ENCODE measurements at regions not wholly inside any gene's neighbourhood (a gene's known extent, or its start where the extent isn't known, plus 50 kb on each side); places are given as distances from the start of the nearest gene placed in this dataset.
"Not testable (repeated sequence)": the region's sequence is repeated elsewhere in the genome, so short reads cannot be mapped to it uniquely, and the experiment has no call there.

DNA sequence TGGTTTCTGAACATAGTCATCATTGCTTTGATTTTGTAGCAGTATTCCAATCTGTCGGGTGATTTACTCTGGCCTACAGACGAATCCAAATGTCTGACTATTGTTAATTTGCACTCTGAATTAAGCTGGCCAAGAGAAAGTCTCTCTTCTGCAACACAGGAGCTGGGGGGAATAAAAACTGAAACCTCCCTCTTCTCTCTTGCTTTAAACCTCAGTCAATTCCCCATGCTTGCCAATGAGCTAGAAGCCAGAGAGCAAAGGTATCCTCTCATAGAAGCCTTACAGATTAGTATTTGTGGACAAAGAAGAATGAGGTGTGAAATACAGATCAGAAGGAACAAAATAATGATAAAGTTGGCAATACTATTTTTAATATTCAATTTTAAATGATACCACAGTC lies 353.9 kb upstream of the CDH10 start:
- no peak overlapping the region for H3K4me3 Mint-ChIP-seq
- no peaks in the 10 kb centered on the region; the same call in 1 of the 2 replicates for H3K27me3 Mint-ChIP-seq (ENCODE audit: low read depth)
- TF ChIP-seq SMAD4 (CRISPR knock-in tag; IDR thresholded peaks at IDR 0.05) (no peak), ZNF121 (CRISPR knock-in tag; IDR thresholded peaks at IDR 0.05) (no peak), ATF3 (CRISPR knock-in tag; conservative IDR thresholded peaks at IDR 0.05) (no peak), ZNF532 (CRISPR knock-in tag; IDR thresholded peaks at IDR 0.05; ENCODE audit: borderline replicate concordance) (no peak), CREB1 (CRISPR knock-in tag; IDR thresholded peaks at IDR 0.05) (no peak), ETV6 (CRISPR knock-in tag; IDR thresholded peaks at IDR 0.05) (no peak), NFE2L1 (CRISPR knock-in tag; IDR thresholded peaks at IDR 0.05) (no peak), NR3C1 (CRISPR knock-in tag; conservative IDR thresholded peaks at IDR 0.05; ENCODE audit: low read depth) (no peak), SMAD3 (CRISPR knock-in tag; IDR thresholded peaks at IDR 0.05; ENCODE audit: borderline replicate concordance) (no peak), ZMAT4 (CRISPR knock-in tag; IDR thresholded peaks at IDR 0.05) (no peak), EMX1 (CRISPR knock-in tag; IDR thresholded peaks at IDR 0.05) (no peak)
- TF ChIP-seq, protein P1, sequence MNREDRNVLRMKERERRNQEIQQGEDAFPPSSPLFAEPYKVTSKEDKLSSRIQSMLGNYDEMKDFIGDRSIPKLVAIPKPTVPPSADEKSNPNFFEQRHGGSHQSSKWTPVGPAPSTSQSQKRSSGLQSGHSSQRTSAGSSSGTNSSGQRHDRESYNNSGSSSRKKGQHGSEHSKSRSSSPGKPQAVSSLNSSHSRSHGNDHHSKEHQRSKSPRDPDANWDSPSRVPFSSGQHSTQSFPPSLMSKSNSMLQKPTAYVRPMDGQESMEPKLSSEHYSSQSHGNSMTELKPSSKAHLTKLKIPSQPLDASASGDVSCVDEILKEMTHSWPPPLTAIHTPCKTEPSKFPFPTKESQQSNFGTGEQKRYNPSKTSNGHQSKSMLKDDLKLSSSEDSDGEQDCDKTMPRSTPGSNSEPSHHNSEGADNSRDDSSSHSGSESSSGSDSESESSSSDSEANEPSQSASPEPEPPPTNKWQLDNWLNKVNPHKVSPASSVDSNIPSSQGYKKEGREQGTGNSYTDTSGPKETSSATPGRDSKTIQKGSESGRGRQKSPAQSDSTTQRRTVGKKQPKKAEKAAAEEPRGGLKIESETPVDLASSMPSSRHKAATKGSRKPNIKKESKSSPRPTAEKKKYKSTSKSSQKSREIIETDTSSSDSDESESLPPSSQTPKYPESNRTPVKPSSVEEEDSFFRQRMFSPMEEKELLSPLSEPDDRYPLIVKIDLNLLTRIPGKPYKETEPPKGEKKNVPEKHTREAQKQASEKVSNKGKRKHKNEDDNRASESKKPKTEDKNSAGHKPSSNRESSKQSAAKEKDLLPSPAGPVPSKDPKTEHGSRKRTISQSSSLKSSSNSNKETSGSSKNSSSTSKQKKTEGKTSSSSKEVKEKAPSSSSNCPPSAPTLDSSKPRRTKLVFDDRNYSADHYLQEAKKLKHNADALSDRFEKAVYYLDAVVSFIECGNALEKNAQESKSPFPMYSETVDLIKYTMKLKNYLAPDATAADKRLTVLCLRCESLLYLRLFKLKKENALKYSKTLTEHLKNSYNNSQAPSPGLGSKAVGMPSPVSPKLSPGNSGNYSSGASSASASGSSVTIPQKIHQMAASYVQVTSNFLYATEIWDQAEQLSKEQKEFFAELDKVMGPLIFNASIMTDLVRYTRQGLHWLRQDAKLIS (CRISPR knock-in tag; IDR thresholded peaks at IDR 0.05; ENCODE audit: borderline replicate concordance): no peak
- ChIA-PET CTCF (no interaction called here), POLR2A (no interaction called here)
- no peaks in the 10 kb centered on the region for H3K4me1 Mint-ChIP-seq
- peaks cover 31% of the 10 kb centered on the region for H3K9me3 Mint-ChIP-seq
- no peak overlapping the region for H3K27ac Mint-ChIP-seq
- peaks cover 6% of the 10 kb centered on the region for H3K36me3 Mint-ChIP-seq
- DNase-seq (ENCODE audit: low spot score) (no peak), ATAC-seq (no peak)

DNA sequence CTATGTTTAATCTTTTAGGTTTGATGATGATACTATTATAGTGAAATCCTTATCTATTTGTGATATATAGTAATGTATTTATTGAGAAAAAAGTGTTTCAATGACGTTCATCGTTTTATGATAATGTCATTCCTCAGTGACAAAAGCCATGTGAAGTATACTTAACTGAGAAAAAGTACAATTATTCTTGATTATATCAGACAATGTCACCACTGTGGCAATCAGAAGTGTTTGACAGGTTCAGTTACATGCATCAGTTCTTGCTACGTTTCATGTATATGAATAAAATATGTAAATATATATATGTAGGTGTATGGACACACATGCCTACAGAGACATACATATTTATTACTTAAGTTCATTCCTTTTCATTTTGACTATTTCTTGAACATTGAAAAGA lies 341.5 kb upstream of the CDH10 start:
- ATAC-seq (no peak), DNase-seq (ENCODE audit: low spot score) (no peak)
- CTCF ChIA-PET: no interaction called here
- no peaks in the 10 kb centered on the region; the same call in 1 of the 2 replicates for H3K36me3 Mint-ChIP-seq
- H3K4me1 Mint-ChIP-seq: 0 out of 2 replicates have a peak, but pooled peaks cover 3% of the 10 kb centered on the region
- peaks cover 9% of the 10 kb centered on the region for H3K9me3 Mint-ChIP-seq
- POLR2A ChIA-PET: no interaction called here
- H3K4me3 Mint-ChIP-seq: no peak overlapping the region
- no peaks in the 10 kb centered on the region for H3K27me3 Mint-ChIP-seq (ENCODE audit: low read depth)
- H3K27ac Mint-ChIP-seq: no peak overlapping the region
- no peak for TF ChIP-seq ZNF232 (CRISPR knock-in tag; IDR thresholded peaks at IDR 0.05)
- TF ChIP-seq ZNF512 (CRISPR knock-in tag; IDR thresholded peaks at IDR 0.05; ENCODE audit: borderline replicate concordance): no peak
- no peak for TF ChIP-seq CDX4 (CRISPR knock-in tag; IDR thresholded peaks at IDR 0.05; ENCODE audit: borderline replicate concordance)
- TF ChIP-seq NFE2L1 (CRISPR knock-in tag; IDR thresholded peaks at IDR 0.05): no peak
- TF ChIP-seq OVOL2 (CRISPR knock-in tag; IDR thresholded peaks at IDR 0.05; ENCODE audit: borderline replicate concordance): no peak
- TF ChIP-seq ETV6 (CRISPR knock-in tag; IDR thresholded peaks at IDR 0.05): no peak
- no peak for TF ChIP-seq SP1 (CRISPR knock-in tag; conservative IDR thresholded peaks at IDR 0.05)
- TF ChIP-seq, protein P2, sequence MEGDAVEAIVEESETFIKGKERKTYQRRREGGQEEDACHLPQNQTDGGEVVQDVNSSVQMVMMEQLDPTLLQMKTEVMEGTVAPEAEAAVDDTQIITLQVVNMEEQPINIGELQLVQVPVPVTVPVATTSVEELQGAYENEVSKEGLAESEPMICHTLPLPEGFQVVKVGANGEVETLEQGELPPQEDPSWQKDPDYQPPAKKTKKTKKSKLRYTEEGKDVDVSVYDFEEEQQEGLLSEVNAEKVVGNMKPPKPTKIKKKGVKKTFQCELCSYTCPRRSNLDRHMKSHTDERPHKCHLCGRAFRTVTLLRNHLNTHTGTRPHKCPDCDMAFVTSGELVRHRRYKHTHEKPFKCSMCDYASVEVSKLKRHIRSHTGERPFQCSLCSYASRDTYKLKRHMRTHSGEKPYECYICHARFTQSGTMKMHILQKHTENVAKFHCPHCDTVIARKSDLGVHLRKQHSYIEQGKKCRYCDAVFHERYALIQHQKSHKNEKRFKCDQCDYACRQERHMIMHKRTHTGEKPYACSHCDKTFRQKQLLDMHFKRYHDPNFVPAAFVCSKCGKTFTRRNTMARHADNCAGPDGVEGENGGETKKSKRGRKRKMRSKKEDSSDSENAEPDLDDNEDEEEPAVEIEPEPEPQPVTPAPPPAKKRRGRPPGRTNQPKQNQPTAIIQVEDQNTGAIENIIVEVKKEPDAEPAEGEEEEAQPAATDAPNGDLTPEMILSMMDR (IDR thresholded peaks at IDR 0.05): no peak
- TF ChIP-seq E2F5 (CRISPR knock-in tag; IDR thresholded peaks at IDR 0.05): no peak

DNA sequence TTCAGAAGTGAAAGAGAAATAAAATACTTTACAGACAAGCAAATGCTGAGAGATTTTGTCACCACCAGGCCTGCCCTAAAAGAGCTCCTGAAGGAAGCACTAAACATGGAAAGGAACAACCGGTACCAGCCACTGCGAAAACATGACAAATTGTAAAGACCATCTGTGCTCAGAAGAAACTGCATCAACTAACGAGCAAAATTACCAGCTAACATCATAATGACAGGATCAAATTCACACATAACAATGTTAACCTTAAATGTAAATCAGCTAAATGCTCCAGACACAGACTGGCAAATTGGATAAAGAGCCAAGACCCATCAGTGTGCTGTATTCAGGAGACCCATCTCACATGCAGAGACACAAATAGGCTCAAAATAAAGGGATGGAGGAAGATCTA lies 333.8 kb upstream of the CDH10 start:
- H3K4me1 Mint-ChIP-seq: peaks cover 10% of the 10 kb centered on the region
- H3K9me3 Mint-ChIP-seq: peaks cover 31% of the 10 kb centered on the region
- POLR2A ChIA-PET; ATAC-seq; DNase-seq (ENCODE audit: low spot score); H3K4me3 Mint-ChIP-seq; H3K27me3 Mint-ChIP-seq (ENCODE audit: low read depth); H3K27ac Mint-ChIP-seq; CTCF ChIA-PET: not testable (repeated sequence)
- H3K36me3 Mint-ChIP-seq: peaks cover 17% of the 10 kb centered on the region

Data from WTC11 (cell line).